HEK293 (cell line): ENCODE measurements at regions not wholly inside any gene's neighbourhood (a gene's known extent, or its start where the extent isn't known, plus 50 kb on each side); places are given as distances from the start of the nearest gene placed in this dataset.

Experiments used
- CTCF ChIA-PET: fragments of 350-600 bp; formaldehyde crosslinking; extraction: SDS; loops from one replicate; lab custom pipeline; 2021; ENCODE audit warnings: antibody characterized with exemption; lab: Yijun Ruan, JAX
- POLR2A ChIA-PET: fragments of 300-600 bp; formaldehyde crosslinking; extraction: SDS; loops from one replicate; lab custom pipeline; 2020; ENCODE audit warnings: antibody characterized with exemption, inconsistent platforms; lab: Yijun Ruan, JAX
- H3K27ac ChIP-seq: fragments of 200-500 bp; sonication (Bioruptor generic); 2 replicates; pipeline ENCODE4 v1.5.1; 2014; ENCODE audit warnings: low read depth, low read length, control low read depth, inconsistent platforms; ENCODE audit errors: extremely low read depth
- H3K36me3 ChIP-seq, 2 experiments: fragments of 200-500 bp in 1 of 2; sonication (Bioruptor generic) in 1 of 2; 1 replicate in 1 of 2; 2 replicates in 1 of 2; pipeline ENCODE4 v1.5.1; 2014 to 2017; ENCODE audit warnings: inconsistent platforms in 2 of 2, low read length in 2 of 2; ENCODE audit not compliant: control insufficient read depth in 2 of 2, insufficient read depth in 1 of 2
- H3K4me1 ChIP-seq: fragments of 200-500 bp; sonication (Bioruptor generic); 2 replicates; pipeline ENCODE4 v1.5.1; 2014; ENCODE audit warnings: mild to moderate bottlenecking, low read length, inconsistent platforms; ENCODE audit not compliant: control insufficient read depth, insufficient read depth
- H3K4me3 ChIP-seq: 2 replicates; pipeline ENCODE4 v1.5.1; 2011; ENCODE audit warnings: low read depth, mild to moderate bottlenecking, control low read depth, low read length, moderate library complexity
- H3K9me3 ChIP-seq: fragments of 200-500 bp; sonication (Bioruptor generic); 2 replicates; pipeline ENCODE4 v1.5.1; 2014; ENCODE audit warnings: low read depth, low read length, inconsistent platforms; ENCODE audit not compliant: control insufficient read depth, insufficient read depth
- AEBP2 ChIP-seq: fragments of 450-650 bp; formaldehyde crosslinking; IDR thresholded peaks from 2 replicates; pipeline ENCODE4 v1.5.1; 2016; ENCODE audit warnings: missing biosample characterization, missing genetic modification characterization, borderline replicate concordance
- BCL11A ChIP-seq: fragments of 450-650 bp; formaldehyde crosslinking; IDR thresholded peaks from 2 replicates; pipeline ENCODE4 v1.5.1; 2016; ENCODE audit warnings: low read depth, missing biosample characterization, missing genetic modification characterization
- CTCF ChIP-seq: fragments of 450-650 bp; formaldehyde crosslinking; IDR thresholded peaks from 2 replicates; pipeline ENCODE4 v1.5.1; 2016; ENCODE audit warnings: missing biosample characterization, missing genetic modification characterization
- INSM2 ChIP-seq: fragments of 450-650 bp; formaldehyde crosslinking; IDR thresholded peaks from 2 replicates; pipeline ENCODE4 v1.5.1; 2016; ENCODE audit warnings: missing biosample characterization, missing genetic modification characterization
- SP2 ChIP-seq: fragments of 450-650 bp; formaldehyde crosslinking; IDR thresholded peaks from 2 replicates; pipeline ENCODE4 v1.5.1; 2016; ENCODE audit warnings: missing biosample characterization, missing genetic modification characterization
- TRIM28 ChIP-seq: IDR thresholded peaks from 2 replicates; pipeline ENCODE4 v1.6.1; 2011; ENCODE audit warnings: low read length, control low read depth, borderline replicate concordance
- ZBTB10 ChIP-seq: fragments of 450-650 bp; formaldehyde crosslinking; IDR thresholded peaks from 2 replicates; pipeline ENCODE4 v1.5.1; 2016; ENCODE audit warnings: missing biosample characterization, missing genetic modification characterization
- ZBTB49 ChIP-seq: fragments of 450-650 bp; formaldehyde crosslinking; IDR thresholded peaks from 2 replicates; pipeline ENCODE4 v1.5.1; 2016; ENCODE audit warnings: missing biosample characterization, missing genetic modification characterization, low read depth
- ZFP3 ChIP-seq: fragments of 450-650 bp; formaldehyde crosslinking; IDR thresholded peaks from 2 replicates; pipeline ENCODE4 v1.5.1; 2016; ENCODE audit warnings: low read depth, missing biosample characterization, missing genetic modification characterization
- ZNF121 ChIP-seq: fragments of 450-650 bp; formaldehyde crosslinking; IDR thresholded peaks from 2 replicates; pipeline ENCODE4 v1.5.1; 2016; ENCODE audit warnings: missing biosample characterization, missing genetic modification characterization
- ZNF133 ChIP-seq: fragments of 450-650 bp; formaldehyde crosslinking; IDR thresholded peaks from 2 replicates; pipeline ENCODE4 v1.5.1; 2016; ENCODE audit warnings: missing biosample characterization, missing genetic modification characterization
- ZNF169 ChIP-seq: fragments of 450-650 bp; formaldehyde crosslinking; IDR thresholded peaks from 2 replicates; pipeline ENCODE4 v1.5.1; 2016; ENCODE audit warnings: missing biosample characterization, missing genetic modification characterization
- ZNF2 ChIP-seq: fragments of 450-650 bp; formaldehyde crosslinking; IDR thresholded peaks from 2 replicates; pipeline ENCODE4 v1.5.1; 2016; ENCODE audit warnings: missing biosample characterization, missing genetic modification characterization
- ZNF266 ChIP-seq: fragments of 450-650 bp; formaldehyde crosslinking; IDR thresholded peaks from 2 replicates; pipeline ENCODE4 v1.5.1; 2016; ENCODE audit warnings: missing biosample characterization, missing genetic modification characterization, low read depth
- ZNF354C ChIP-seq: fragments of 450-650 bp; formaldehyde crosslinking; IDR thresholded peaks from 2 replicates; pipeline ENCODE4 v1.5.1; 2016; ENCODE audit warnings: missing biosample characterization, missing genetic modification characterization, low read depth, borderline replicate concordance
- ZNF426 ChIP-seq: fragments of 450-650 bp; formaldehyde crosslinking; IDR thresholded peaks from 2 replicates; pipeline ENCODE4 v1.5.1; 2017; ENCODE audit warnings: missing biosample characterization, missing genetic modification characterization, mild to moderate bottlenecking, inconsistent platforms, moderate library complexity
- ZNF596 ChIP-seq: fragments of 450-650 bp; IDR thresholded peaks from 2 replicates; pipeline ENCODE4 v1.5.0; 2018; ENCODE audit warnings: missing biosample characterization, mild to moderate bottlenecking, missing genetic modification characterization, moderate library complexity
- ZNF610 ChIP-seq: fragments of 450-650 bp; formaldehyde crosslinking; IDR thresholded peaks from 2 replicates; pipeline ENCODE4 v1.5.1; 2016; ENCODE audit warnings: missing biosample characterization, missing genetic modification characterization, borderline replicate concordance
- ZNF626 ChIP-seq: fragments of 450-650 bp; sonication (Bioruptor Pico); formaldehyde crosslinking; IDR thresholded peaks from 2 replicates; pipeline ENCODE4 v1.5.1; 2018; ENCODE audit warnings: missing biosample characterization, missing genetic modification characterization, inconsistent platforms
- ZNF664 ChIP-seq: fragments of 450-650 bp; formaldehyde crosslinking; IDR thresholded peaks from 2 replicates; pipeline ENCODE4 v1.5.1; 2016; ENCODE audit warnings: missing biosample characterization, missing genetic modification characterization
- ZNF704 ChIP-seq: fragments of 450-650 bp; formaldehyde crosslinking; IDR thresholded peaks from 2 replicates; pipeline ENCODE4 v1.5.1; 2016; ENCODE audit warnings: missing biosample characterization, missing genetic modification characterization
- ZNF707 ChIP-seq: fragments of 450-650 bp; formaldehyde crosslinking; IDR thresholded peaks from 2 replicates; pipeline ENCODE4 v1.5.1; 2016; ENCODE audit warnings: missing biosample characterization, missing genetic modification characterization
- ZNF791 ChIP-seq: fragments of 450-650 bp; formaldehyde crosslinking; IDR thresholded peaks from 2 replicates; pipeline ENCODE4 v1.5.1; 2016; ENCODE audit warnings: missing biosample characterization, missing genetic modification characterization

GRCh38 chr2:173667014-173667413 lies 298.2 kb downstream of the SP3 start:
- no peak overlapping the region for H3K4me3 ChIP-seq
- no peaks in the 10 kb centered on the region for H3K9me3 ChIP-seq
- H3K4me1 ChIP-seq = no peaks in the 10 kb centered on the region
- TF ChIP-seq INSM2 = no peak
- TF ChIP-seq ZNF354C (tag by site-specific recombination) = no peak
- TF ChIP-seq ZNF596 (tag by site-specific recombination) = no peak
- TF ChIP-seq ZNF121 (tag by site-specific recombination) = no peak
- TF ChIP-seq ZNF426 (tag by site-specific recombination) = no peak
- no peak for TF ChIP-seq ZNF610 (tag by site-specific recombination)
- TF ChIP-seq ZNF133 (tag by site-specific recombination) = no peak
- no peak for TF ChIP-seq BCL11A (tag by site-specific recombination)
- no peak for TF ChIP-seq AEBP2
- no peak for TF ChIP-seq TRIM28
- TF ChIP-seq ZNF169 = no peak
- no peak for TF ChIP-seq ZFP3 (tag by site-specific recombination)
- TF ChIP-seq ZNF664 (tag by site-specific recombination) = no peak
- no peak for TF ChIP-seq ZNF2 (tag by site-specific recombination)
- TF ChIP-seq ZBTB49 (tag by site-specific recombination) = no peak
- TF ChIP-seq ZNF791 (tag by site-specific recombination) = no peak
- TF ChIP-seq, all 188 proteins: peak for 0
- POLR2A ChIA-PET = no interaction called here
- Histone ChIP-seq H3K36me3 (no peaks in the 10 kb centered on the region), H3K27ac (no peak overlapping the region)
- CTCF ChIA-PET = interaction anchor here (1.9 kb wide), 1 partner anchor 99 kb away, joined by 4 read pairs; no protein-coding TSS in a partner anchor

GRCh38 chr2:173667415-173667814 lies 297.8 kb downstream of the SP3 start:
- CTCF ChIA-PET = interaction anchor here (0.7 to 1.9 kb wide), 3 partner anchors 10 to 99 kb away, joined by 3 to 5 read pairs (median 4); no protein-coding TSS in a partner anchor
- Histone ChIP-seq H3K27ac (no peak overlapping the region), H3K4me1 (no peaks in the 10 kb centered on the region)
- POLR2A ChIA-PET = no interaction called here
- TF ChIP-seq CTCF = peak; percentile 48
- no peak for TF ChIP-seq ZNF266 (tag by site-specific recombination)
- TF ChIP-seq ZNF707 (tag by site-specific recombination) = no peak
- no peak for TF ChIP-seq ZNF626 (tag by site-specific recombination)
- TF ChIP-seq SP2 (tag by site-specific recombination) = no peak
- no peak for TF ChIP-seq ZNF704 (tag by site-specific recombination)
- no peak for TF ChIP-seq ZBTB10 (tag by site-specific recombination)
- TF ChIP-seq, all 188 proteins: peak for 1
- H3K9me3 ChIP-seq = no peaks in the 10 kb centered on the region
- no peaks in the 10 kb centered on the region for H3K36me3 ChIP-seq
- no peak overlapping the region for H3K4me3 ChIP-seq
